Renal cortex interstitium (tissue), 11 donors: ENCODE measurements at regions not wholly inside any gene's neighbourhood (a gene's known extent, or its start where the extent isn't known, plus 50 kb on each side); places are given as distances from the start of the nearest gene placed in this dataset.

ENCODE experiments used
- DNase-seq, 11 donors: peaks; one replicate each; pipeline ENCODE4 v3.0.0-alpha.2; 2013; ENCODE audit warnings: low read depth in 9 of 11, low spot score in 4 of 11; ENCODE audit errors: extremely low read depth in 1 of 11

DNA sequence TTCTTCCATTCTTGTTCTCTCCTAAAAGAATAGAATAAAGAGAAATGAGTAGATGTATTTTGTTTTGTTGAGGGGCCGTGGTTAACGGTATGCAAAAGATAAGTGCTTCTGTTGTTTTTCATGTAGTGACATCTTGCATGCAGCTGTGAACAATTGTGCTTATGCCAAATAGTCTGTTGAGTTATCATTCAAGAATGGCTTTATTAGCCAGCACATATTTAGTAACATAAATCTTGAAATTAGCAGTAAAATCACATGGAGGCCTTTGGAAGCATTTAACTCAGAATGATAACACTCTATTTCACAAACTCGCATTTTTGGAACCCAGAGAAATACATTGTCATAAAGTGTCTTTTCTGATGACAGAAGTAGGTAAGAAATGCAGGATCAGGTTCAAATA lies 1772.0 kb upstream of the FLRT2 start:
- DNase-seq, result no peak

DNA sequence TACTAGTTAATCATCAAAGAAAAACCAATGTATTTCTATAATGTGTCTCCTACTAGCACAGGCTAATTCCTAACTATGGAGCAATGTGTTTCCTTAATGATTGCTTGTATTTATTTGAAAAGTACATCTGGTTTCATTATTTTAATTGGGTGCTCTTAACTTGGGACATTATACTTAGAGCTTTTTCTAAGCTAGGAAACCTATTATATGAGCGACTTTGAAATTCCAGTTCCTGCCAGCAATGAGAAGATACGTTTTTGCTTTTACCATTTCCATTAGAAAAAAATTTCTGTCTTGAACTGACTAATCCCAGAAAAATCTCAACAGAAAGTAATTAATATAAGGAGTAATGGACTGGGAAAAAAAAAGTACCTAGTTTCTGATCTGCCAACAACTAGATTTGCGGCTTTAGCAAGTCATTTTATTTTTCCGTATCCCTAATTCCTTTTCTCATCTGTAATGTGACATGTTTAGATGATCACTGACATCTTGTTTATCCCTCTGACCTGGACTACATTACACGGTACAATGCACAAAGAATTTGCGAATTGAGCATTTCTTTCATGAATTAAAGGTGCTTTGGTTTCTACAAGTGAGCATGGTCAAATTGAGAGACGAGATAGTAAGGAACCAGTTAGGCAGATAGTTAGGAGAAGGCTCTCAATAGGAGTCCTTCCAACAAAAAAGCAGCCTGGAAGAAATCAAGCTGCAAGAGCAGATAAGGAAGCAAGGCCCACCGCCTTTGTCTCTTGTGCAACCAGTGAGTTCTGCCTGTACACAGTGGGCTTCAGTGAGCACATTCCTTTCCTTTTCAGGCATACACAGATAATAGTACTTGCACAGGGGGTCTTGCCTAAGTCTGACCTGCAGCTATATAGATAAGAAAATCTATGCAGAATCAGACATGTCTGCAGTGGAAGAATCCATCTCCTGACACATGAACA lies 1765.0 kb upstream of the FLRT2 start:
- DNase-seq, result no peak

DNA sequence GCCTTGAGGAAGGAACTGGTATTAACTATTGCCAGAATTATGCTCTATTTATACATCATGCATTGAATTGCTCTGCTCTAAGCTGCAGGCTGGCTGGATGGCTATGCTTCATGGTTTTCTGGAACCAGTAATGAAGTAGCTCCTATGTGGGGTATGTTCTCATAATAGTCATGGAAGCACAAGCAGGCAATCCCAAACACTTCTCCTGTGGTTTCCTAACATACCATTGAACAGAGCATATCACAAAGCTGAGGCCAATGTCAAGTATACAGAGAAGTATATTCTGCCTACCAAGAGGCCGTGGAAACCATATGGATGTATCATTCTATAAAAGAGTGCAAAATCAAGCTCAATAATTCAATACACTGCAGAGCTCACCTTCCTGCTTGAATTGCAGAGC lies 1752.4 kb upstream of the FLRT2 start:
- no peak for DNase-seq

DNA sequence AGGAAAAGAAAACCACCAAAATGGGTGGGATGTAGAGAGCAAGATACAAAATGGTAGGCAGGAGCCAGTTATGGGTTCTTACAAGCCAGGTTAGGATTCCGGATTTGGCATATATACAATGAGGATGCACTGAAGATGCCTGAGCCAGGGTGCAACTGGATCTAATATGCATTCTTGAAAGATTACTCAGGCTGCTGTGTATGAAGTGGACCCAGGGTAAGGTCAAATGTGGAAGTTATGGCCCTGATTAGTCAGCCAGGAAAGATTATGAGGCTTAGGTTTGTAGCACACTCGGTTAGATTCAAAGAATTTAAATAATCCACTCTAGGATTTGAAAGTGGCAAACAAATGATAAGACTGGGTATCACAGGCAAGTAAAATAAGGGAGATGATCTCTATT lies 1750.7 kb upstream of the FLRT2 start:
- no peak for DNase-seq

DNA sequence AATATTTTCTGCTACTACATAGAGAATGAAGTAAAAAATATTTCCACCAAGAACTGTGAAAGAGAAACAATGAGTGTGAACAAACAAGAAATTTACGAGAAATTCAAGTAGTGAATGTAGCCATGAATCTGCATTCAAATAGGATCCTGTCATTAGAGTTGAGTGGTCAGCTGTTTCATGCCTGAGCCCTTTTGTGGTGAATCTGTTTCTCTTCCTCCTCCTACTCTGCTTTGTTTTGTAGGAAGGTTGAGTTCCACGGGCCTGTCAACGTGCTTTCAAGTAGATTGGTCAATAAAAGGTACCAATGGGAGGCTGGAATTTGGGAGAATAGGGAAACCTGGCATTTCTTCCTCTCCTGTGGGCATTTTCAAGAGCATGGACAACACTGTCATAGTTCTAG lies 1749.6 kb upstream of the FLRT2 start:
- DNase-seq, result no peak

DNA sequence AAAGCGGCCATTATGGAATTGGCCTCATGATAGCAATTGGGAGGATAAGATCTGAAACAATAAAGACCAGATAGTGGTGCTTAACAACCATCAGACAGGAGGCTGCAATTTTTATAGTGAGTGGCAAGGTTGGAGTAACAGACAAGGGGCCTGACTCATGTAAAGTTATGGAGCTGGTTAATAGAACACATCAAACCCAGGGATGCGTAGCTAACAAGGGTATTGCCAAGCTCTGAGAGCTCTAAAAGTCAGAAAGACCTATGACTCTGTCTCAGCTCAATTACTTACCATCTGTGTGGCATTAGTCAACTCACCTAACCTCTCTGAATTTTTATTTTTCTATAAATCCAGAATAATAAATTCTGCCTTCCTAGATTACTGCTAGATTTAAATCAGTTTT lies 1731.5 kb upstream of the FLRT2 start:
- DNase-seq, result no peak

DNA sequence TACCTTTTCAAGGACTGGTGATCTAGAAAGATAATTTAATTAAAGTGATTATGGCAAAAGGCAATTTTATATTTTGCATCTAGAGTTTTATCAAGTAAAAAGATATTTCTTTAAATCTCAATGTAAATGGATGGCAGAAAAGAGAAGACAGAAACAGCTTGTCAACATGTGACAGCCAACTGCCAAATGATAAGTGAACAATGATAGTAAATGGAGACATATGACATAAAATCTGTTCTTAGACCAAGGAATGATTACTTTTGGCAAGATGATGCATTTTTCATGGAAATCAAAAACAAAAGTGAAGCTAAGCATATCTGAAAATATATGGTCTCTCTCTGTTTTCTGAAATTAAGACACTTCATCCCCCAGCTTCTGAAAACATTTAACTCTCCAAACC lies 1730.7 kb upstream of the FLRT2 start:
- no peak for DNase-seq

DNA sequence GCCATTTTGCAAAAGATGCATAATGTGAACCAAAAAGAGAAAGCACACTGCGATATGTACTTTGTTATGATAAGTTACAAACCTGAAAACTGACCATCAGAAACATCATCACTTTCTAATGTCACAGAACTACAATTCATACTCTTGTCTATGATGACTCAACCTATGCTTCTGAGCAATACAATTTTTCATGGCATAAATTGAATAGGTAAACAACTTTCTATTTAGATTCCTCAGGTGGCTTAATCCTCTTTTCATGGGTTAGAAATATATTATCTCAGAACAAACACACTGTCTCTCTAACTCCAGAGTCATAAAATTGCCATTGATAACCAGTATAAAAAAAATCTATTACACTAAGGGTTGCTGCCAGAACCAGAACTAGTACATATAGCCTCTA lies 1715.0 kb upstream of the FLRT2 start:
- DNase-seq, result no peak

DNA sequence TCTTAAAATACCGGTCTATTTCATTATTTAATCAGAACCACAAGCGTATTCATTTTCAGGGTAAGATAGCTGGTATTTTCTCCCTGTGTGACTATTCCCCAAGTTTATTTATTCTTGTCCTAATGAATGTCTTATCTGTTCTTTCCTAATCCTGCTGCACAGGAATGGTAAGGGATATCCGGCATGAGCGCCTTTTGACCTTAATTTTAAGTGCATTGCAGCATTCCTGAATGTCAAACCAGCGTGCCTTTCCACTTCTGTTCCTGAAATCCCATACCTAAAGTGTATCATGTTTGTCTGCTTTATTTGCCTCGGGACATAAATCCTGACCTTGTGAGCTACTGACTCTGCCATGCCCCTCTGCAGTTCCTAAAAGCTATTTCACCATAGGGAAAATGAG lies 1713.2 kb upstream of the FLRT2 start:
- DNase-seq, result peak in 10 of 11 donors; percentile 29 to 68 (median 38)

DNA sequence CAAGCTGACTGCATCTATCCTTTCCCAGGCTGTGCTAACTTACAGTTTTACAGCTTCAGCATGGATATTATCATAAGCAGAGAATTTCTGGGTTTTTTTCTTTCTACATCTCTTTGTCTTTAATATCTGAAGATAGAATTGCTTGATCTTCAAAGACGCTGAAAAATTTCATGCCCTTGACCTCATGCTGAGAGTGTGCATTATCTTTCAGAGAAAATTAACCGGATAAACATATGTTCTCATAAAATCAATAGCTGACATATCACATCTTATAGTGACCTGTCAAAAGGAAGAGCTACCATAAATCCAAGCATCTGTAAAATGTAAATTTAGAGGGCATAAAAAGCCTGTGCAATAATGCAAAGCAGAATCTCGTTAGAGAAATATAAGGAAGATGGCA lies 1704.1 kb upstream of the FLRT2 start:
- no peak for DNase-seq

DNA sequence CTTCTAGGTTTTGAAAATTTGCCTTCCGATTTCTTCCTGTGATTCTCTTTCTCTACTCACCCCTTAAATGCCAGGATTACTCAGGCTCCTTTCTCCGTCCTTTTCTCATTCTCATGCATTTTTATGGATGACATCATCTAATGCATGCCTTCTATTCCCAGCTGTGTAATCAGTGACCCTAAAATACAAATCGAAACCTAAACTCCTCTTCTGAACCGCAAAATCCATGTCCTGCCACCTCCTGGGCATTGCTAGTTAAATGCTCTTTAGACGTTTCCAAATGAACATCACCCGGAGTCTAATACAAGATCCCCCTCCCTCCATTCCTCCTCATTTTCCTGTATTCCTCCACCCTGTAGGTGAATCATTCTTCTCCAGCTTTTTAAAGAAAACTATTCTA lies 1703.1 kb upstream of the FLRT2 start:
- DNase-seq, result no peak

DNA sequence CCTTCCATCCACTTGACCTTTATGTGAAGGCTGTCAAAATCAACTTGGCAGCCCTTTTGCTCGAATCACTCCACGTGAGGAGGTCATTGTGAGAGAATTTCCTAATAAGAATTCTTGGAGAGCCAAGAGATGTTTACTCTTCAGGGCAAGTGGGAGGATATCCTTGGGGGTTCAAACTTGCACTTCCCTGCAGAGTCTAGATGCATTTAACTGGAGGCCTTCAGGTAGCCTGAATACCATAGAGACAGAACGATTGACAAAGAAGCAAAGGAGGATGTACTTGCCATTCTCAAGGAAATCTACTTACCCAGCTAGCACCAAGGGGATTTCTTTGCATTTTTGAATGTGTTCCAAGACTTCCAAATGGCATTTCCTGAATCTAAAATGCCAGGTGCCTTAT lies 1702.6 kb upstream of the FLRT2 start:
- DNase-seq, result no peak

DNA sequence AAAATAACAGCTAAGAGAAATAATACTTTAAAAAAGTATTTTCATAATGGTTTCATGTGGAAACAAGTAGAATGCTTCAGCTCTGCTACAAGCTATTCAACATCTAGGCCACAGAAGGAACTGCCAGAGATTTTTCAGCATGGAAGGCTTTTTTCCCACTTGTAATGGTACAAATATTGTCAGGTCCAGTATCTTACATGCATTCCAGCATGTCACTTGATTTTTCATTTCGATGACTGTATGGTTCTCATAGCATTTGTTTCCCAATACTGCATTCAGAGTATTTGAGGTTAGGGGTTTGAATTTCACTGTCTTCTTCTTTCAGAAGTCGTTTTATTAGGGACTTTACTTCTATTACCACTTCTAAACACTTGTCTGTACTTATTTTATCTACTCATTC lies 1701.5 kb upstream of the FLRT2 start:
- no peak for DNase-seq

DNA sequence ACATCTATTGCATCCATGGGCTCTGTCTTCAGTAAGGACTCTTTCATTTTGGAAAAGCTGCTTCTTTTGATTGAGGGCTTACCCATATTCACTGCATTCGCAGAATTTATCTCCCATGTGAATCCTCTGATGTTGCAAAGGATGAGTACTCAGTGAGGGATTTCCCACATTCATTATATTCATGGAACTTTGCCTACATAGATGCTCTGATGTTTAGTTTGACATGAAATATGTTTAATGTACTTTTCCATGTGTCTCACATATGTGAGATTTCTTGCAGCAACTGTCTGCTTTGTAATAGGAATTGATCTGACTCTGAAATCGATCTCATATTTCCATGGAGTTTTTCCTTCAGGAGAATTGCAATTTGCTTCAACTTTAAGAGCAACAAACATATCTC lies 1699.6 kb upstream of the FLRT2 start:
- DNase-seq, result no peak

DNA sequence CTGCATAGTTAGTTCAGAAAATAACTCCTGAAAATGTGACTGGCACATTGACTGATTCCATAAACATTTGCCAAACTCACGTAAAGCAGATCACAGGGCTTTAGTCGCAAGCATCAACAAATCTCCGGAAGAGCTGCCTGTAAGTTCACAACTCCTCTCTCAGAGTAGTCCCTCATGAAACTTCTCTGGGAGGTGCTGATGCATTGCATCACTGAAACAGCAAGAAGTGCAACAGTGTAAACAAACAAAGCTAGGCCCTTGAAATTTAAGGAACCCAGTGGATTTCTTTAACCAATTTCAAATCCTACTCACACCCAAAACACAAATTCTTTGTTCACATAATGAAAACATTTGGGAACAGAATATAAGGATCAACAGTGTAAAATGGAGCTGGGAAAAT lies 1691.7 kb upstream of the FLRT2 start:
- DNase-seq, result no peak

DNA sequence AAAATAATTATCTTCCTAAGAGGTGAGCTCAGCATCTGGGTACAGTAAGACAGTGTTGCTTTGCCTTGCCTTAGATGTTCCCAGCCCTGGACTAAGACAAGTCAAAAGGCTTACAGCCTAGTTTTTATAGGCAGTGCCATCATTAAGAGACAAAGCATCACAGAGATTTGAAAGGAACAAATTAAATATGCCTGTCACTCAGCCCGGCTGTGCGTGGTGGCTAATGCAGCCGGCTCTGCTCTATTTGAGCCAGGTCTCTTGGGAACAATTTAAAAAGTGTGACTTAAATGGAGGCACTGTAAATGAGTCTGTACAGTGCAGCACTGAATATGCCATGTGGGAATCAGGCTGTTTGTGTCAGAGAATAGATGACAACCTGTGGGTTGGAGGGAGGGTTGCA lies 1687.4 kb upstream of the FLRT2 start:
- no peak for DNase-seq

DNA sequence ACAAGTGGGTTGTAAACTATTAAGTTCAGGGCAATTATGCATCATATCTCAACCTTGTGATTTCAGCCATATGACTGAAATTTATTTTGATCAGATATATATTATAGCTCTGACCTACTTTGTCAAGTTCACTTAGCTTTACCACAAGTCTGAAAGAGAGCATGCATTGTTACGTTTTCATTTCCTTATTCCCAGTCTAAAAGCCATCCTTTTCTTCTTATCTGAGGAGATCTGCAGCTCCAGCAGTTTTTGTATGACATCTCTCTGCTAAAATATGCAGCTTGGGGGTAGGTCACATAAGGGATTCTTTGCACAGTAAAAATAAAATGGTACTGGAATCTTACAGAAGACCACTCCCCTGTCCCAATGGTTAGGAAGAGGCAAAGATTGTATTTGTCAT lies 1682.8 kb upstream of the FLRT2 start:
- DNase-seq, result no peak

DNA sequence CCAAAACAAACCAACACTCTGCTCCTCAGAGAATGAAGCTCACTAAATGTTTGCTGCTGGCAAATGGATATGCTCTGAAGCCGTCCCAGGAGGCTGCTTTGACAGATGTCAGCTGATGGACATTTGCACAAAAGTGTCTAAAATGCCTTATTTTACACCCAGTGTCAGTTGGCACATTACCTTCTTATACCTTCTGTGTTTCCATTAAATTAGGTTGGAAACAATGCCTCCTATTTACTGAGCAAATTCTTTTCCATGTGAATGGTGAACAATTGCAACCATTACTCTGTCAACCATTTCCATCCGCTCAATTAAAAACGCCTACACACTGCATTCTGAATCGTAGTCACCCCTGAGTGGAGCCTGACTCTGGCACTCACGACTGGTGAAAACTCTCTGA lies 1679.9 kb upstream of the FLRT2 start:
- DNase-seq, result no peak

DNA sequence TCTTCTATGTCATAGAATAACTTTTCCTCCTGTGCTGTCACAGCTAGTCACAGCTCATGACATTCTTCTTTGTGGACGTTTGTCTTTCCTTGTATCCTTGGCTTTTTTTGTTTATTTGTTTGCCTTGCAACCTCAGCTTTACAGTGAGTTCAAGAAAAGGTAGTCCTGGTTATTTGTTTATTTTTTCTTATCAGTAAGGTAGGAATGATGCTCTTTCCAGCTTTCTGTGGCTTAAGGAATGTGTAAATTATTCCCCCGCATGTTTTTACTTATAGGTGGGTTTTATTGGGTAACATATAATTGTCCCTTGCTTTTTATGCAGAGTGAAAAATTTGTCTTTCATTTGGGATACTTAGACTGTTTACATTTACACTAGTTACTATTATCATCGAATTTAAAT lies 1673.6 kb upstream of the FLRT2 start:
- no peak for DNase-seq

DNA sequence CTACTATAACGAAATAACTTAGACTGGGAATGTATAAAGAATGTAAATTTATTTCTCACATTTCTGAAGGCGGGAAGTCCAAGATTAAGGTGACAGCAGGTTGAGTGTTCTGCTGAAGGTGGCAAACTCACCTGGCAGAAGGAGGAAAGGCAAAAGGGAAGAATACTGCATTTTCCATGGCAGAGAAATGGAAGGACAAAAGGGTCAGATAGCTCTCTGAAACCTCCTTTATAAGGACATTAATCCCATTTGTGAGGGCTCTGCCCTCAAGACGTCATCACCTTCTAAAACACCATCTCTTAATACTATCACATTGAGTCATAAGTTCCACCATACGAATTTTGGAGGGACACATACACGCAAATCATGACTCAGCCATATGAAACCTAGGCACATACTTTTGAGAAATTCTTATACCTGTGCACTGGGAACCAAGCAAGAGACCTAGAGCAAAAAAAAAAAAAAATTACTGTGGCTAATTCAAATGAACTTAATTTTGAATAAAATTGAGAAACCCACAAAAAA lies 1669.3 kb upstream of the FLRT2 start:
- DNase-seq, result no peak
